Activated naive CD8-positive, alpha-beta T cell treated with anti-CD3 and anti-CD28 coated beads, Interleukin-2, amount 10 ng/mL, durations not matched to agents 7 days and 5 days (primary cell): ENCODE measurements at regions not wholly inside any gene's neighbourhood (a gene's known extent, or its start where the extent isn't known, plus 50 kb on each side); places are given as distances from the start of the nearest gene placed in this dataset.
A peak's percentile ranks its signal among the peaks of the same experiment; 100 is the strongest.

ENCODE experiments used
- ATAC-seq: fragments of 150-1000 bp; cut with Tn5 transposase; one replicate; pipeline ENCODE4 v1.10.0; 2021; ENCODE audit warnings: low read depth, moderate library complexity
- POLR2A ChIA-PET: fragments of 350-600 bp; sonication (Branson Sonifier 250); formaldehyde crosslinking; loops from one replicate; lab custom pipeline; 2021; ENCODE audit warnings: antibody characterized with exemption; lab: Charles Lee
- DNase-seq: peaks from one replicate; pipeline ENCODE4 v3.0.0; 2021
- H3K27ac Mint-ChIP-seq: one replicate; pipeline ENCODE4 v1.8.0; 2022; ENCODE audit warnings: mild to moderate bottlenecking, mixed read lengths
- H3K27me3 Mint-ChIP-seq: one replicate; pipeline ENCODE4 v1.8.0; 2022; ENCODE audit warnings: mild to moderate bottlenecking, moderate library complexity, mixed read lengths
- H3K36me3 Mint-ChIP-seq: one replicate; pipeline ENCODE4 v1.8.0; 2021; ENCODE audit warnings: mild to moderate bottlenecking, mixed read lengths
- H3K4me1 Mint-ChIP-seq: one replicate; pipeline ENCODE4 v1.8.0; 2021; ENCODE audit warnings: mixed read lengths
- H3K4me3 Mint-ChIP-seq: one replicate; pipeline ENCODE4 v1.8.0; 2022; ENCODE audit warnings: mild to moderate bottlenecking, moderate library complexity, mixed read lengths
- H3K9me3 Mint-ChIP-seq: one replicate; pipeline ENCODE4 v1.8.0; 2021; ENCODE audit warnings: mixed read lengths

DNA sequence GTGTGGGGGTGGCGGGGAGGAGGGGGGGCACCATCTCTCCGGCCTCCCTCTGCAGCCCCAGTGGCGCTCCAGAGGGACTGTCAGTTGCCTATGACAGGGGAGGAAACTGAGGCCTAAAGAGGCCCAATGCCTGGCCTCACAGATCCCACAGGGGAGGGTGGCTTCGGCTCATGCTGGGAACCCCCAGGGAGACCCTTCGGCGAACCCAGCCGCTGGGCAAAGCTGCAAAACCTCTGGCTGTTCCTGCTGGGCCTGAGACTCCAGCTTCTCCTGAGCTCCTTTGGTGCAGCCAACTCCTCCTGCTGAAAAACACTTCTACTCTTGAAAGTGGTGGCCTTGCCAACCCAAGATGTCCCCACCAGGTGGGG is 170.1 kb upstream of the RTL1 start:
- Mint-ChIP-seq H3K27me3 (peaks cover 23% of the 10 kb centered on the region), H3K4me3 (no peak overlapping the region), H3K4me1 (no peaks in the 10 kb centered on the region), H3K36me3 (no peaks in the 10 kb centered on the region), H3K9me3 (no peaks in the 10 kb centered on the region), H3K27ac (no peak overlapping the region)
- POLR2A ChIA-PET = no interaction called here
- ATAC-seq (no peak), DNase-seq (peak; percentile 22)

GRCh38 chr14:101074196-101075024 is 170.9 kb upstream of the RTL1 start:
- no peaks in the 10 kb centered on the region for H3K9me3 Mint-ChIP-seq
- no peak for ATAC-seq
- peaks cover 24% of the 10 kb centered on the region for H3K27me3 Mint-ChIP-seq
- H3K27ac Mint-ChIP-seq = no peak overlapping the region
- no peaks in the 10 kb centered on the region for H3K4me1 Mint-ChIP-seq
- POLR2A ChIA-PET = no interaction called here
- no peak overlapping the region for H3K4me3 Mint-ChIP-seq
- DNase-seq = peak; percentile 12
- no peaks in the 10 kb centered on the region for H3K36me3 Mint-ChIP-seq

GRCh38 chr14:101075025-101075800 is 171.7 kb upstream of the RTL1 start:
- ATAC-seq (no peak), DNase-seq (peak; percentile 6)
- Mint-ChIP-seq H3K27me3 (peaks cover 31% of the 10 kb centered on the region), H3K27ac (no peak overlapping the region), H3K9me3 (no peaks in the 10 kb centered on the region), H3K4me3 (no peak overlapping the region), H3K36me3 (no peaks in the 10 kb centered on the region), H3K4me1 (no peaks in the 10 kb centered on the region)
- POLR2A ChIA-PET = no interaction called here

DNA sequence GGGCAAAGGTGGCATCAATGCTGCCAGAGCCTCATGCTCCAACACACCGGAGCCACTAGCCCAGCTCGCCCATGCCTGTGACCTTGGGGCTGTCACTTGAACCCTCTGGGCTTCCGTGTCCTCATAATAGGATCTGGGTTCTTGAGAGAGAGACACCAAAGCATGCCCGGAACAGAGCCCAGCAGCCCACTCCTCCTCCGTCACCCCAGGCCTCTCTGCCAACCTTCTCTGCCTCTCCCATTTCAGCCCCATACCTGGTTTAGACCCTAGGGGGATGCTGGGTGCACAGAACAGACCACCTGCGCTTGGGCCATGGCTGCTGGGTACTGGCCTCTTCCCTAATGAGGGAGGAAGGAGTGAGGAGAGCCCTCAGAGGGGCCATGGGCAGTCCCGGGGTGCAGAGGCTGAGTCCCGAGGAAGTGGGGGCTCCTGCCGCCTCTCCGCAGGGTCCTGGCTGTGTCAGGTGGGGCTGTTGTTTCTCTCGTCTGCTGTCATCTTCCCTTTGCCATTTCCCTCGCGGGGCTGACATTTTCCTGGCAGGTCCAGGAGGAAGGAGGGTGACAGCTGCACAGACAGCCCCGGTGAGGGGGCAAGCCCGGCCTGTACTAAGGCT is 172.4 kb upstream of the RTL1 start:
- Mint-ChIP-seq H3K4me3 (no peak overlapping the region), H3K9me3 (no peaks in the 10 kb centered on the region), H3K27ac (no peak overlapping the region), H3K36me3 (no peaks in the 10 kb centered on the region), H3K27me3 (peaks cover 38% of the 10 kb centered on the region), H3K4me1 (no peaks in the 10 kb centered on the region)
- POLR2A ChIA-PET = no interaction called here
- DNase-seq = peak; percentile 17
- no peak for ATAC-seq

DNA sequence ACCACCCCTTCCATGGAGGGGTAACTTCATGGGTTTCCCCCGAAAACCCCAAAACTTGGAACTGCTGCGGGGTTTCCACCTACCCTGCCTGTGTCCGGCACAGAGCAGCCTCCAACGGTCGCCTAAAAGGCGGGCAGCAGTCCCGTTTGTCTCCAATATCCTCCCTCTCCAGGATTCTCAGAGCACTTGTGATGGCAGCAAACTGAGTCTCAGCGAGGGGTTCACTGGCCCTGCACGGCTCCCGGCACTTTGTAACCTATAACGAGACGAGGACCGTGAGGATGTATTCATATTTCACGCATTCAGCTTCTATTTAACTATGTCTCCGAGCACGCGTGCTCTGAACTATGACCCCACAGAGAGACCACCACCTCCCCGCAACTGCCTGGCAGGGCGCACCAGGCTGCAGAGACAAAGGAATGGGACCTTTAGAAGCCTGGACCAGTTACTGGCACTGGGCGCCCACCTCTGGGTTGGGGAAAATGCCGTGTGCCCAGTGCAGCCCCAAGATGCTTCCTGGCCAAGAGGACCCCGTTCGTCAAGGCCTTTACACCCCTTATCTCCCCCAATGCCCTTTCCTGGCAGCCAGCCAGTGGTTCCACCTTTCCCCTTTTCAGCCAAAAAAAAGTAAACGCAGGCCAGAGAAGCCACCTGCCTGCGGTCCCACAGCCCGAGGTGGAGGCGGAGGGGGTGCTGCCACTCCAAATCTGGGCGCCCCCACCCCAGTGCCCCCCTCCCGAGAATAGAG is 173.1 kb upstream of the RTL1 start:
- POLR2A ChIA-PET = no interaction called here
- H3K4me1 Mint-ChIP-seq = no peaks in the 10 kb centered on the region
- DNase-seq = peak; percentile 7
- H3K36me3 Mint-ChIP-seq = no peaks in the 10 kb centered on the region
- no peaks in the 10 kb centered on the region for H3K9me3 Mint-ChIP-seq
- H3K27ac Mint-ChIP-seq = no peak overlapping the region
- no peak overlapping the region for H3K4me3 Mint-ChIP-seq
- ATAC-seq = no peak
- H3K27me3 Mint-ChIP-seq = peaks cover 42% of the 10 kb centered on the region

DNA sequence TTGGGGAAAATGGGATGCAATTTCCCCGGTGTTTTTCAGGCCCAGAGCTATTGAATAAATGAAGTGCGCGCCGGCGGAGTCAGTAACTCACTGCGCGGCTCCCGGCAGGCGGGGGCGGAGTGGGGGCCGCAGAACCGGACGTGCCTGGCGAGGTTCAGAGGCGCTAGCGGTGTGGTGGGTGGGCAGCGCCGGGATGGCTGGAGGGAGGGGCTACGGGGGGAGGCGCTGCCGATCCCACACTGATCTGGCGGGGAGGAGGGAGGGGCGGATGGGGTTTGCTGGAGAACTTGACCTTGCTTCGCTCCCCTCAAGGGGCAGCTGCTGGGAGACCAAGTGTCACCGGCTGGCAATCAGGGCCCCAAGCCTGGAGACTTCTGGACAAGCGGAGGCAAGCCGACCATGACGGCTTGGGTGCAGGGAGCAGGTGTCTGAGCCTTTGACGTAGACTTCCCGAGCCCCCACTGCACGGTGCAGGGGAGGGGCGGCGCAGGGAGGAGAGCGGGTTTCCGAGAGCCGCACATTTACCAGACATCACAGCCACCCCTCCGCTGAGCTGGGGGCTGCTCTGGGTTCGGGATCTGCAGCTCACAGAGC is 174.1 kb upstream of the RTL1 start:
- DNase-seq = no peak
- Mint-ChIP-seq H3K4me1 (no peaks in the 10 kb centered on the region), H3K4me3 (no peak overlapping the region), H3K27me3 (peaks cover 43% of the 10 kb centered on the region), H3K9me3 (no peaks in the 10 kb centered on the region), H3K36me3 (no peaks in the 10 kb centered on the region), H3K27ac (no peak overlapping the region)
- POLR2A ChIA-PET = no interaction called here
- ATAC-seq = no peak

- DNase-seq (no peak), ATAC-seq (no peak)
- Mint-ChIP-seq H3K27ac (no peak overlapping the region), H3K4me1 (no peaks in the 10 kb centered on the region), H3K4me3 (no peak overlapping the region), H3K27me3 (peaks cover 43% of the 10 kb centered on the region), H3K9me3 (no peaks in the 10 kb centered on the region), H3K36me3 (no peaks in the 10 kb centered on the region)
- POLR2A ChIA-PET = no interaction called here
These were observed 174.8 kb upstream of the RTL1 start for GRCh38 chr14:101078170-101078891.

DNA sequence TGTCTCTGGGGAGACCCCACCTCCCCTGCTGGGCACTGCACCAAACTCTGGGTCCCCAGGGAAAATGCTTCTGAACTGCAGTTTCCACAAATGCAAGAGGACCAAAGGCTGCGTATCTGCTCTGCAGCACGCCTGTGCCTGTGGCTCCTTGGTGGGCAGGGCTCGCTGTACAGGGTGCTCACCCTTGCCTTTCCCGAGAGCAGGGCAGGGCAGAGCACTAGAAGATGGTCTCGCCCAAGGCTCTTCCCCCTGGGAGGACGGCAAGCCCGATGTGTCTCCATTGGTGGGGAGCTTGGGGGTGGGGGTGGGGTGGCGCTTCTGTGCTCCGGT is 175.3 kb upstream of the RTL1 start:
- Mint-ChIP-seq H3K9me3 (no peaks in the 10 kb centered on the region), H3K36me3 (no peaks in the 10 kb centered on the region), H3K4me3 (no peak overlapping the region), H3K27ac (no peak overlapping the region), H3K27me3 (peaks cover 43% of the 10 kb centered on the region), H3K4me1 (no peaks in the 10 kb centered on the region)
- DNase-seq = no peak
- POLR2A ChIA-PET = no interaction called here
- ATAC-seq = no peak

DNA sequence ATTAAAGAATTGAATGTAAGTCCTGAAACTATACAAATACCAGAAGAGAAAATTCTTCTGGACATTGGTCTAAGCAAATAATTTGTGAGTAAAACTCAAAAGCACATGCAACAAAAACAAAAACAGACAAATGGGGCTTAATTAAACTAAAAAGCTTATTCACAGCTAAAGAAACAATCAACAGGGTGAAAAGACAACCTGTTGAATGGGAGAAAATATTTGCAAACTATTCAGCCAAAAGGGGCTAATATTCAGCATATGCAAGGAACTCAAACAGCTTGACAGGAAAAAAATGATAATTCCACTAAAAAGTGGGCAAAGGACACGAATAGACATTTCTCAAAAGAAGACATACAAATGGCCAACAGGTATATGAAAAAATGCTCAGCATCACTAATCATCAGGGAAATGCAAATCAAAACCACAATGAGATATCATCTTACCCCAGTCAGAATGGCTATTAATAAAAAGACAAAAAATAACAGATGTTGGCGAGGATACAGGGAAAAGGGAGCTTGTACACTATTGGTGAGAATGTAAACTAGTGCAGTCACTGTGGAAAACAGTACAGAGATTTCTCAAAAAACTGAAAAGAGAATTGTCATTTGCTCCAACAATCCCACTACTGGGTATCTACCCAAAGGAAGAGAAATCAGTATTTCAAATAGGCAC is 177.5 kb upstream of the RTL1 start:
- no peak for ATAC-seq
- H3K4me1 Mint-ChIP-seq = no peaks in the 10 kb centered on the region
- H3K27ac Mint-ChIP-seq = no peak overlapping the region
- H3K27me3 Mint-ChIP-seq = peaks cover 50% of the 10 kb centered on the region
- no peak for DNase-seq
- no peaks in the 10 kb centered on the region for H3K36me3 Mint-ChIP-seq
- POLR2A ChIA-PET = no interaction called here
- H3K9me3 Mint-ChIP-seq = no peaks in the 10 kb centered on the region
- no peak overlapping the region for H3K4me3 Mint-ChIP-seq

- no peaks in the 10 kb centered on the region for H3K9me3 Mint-ChIP-seq
- no peak overlapping the region for H3K27ac Mint-ChIP-seq
- no peak overlapping the region for H3K4me3 Mint-ChIP-seq
- H3K4me1 Mint-ChIP-seq = no peaks in the 10 kb centered on the region
- POLR2A ChIA-PET = no interaction called here
- ATAC-seq (no peak), DNase-seq (no peak)
- no peaks in the 10 kb centered on the region for H3K36me3 Mint-ChIP-seq
- H3K27me3 Mint-ChIP-seq = peaks cover 44% of the 10 kb centered on the region
These were observed 178.5 kb upstream of the RTL1 start for GRCh38 chr14:101082036-101082435.

GRCh38 chr14:101082436-101083384 is 179.2 kb upstream of the RTL1 start:
- DNase-seq = no peak
- Mint-ChIP-seq H3K27ac (no peak overlapping the region), H3K4me1 (no peaks in the 10 kb centered on the region), H3K36me3 (no peaks in the 10 kb centered on the region), H3K9me3 (no peaks in the 10 kb centered on the region), H3K4me3 (no peak overlapping the region), H3K27me3 (peaks cover 39% of the 10 kb centered on the region)
- POLR2A ChIA-PET = no interaction called here
- no peak for ATAC-seq
